Thyroid gland (tissue), 4 donors: ENCODE measurements at regions not wholly inside any gene's neighbourhood (a gene's known extent, or its start where the extent isn't known, plus 50 kb on each side); places are given as distances from the start of the nearest gene placed in this dataset.

Source experiments
- DNase-seq, 2 donors: peaks; one replicate each; pipeline ENCODE4 v3.0.0-alpha.2; 2019
- H3K27ac ChIP-seq, 3 donors: fragments of 200-600 bp; sonication (generic); 1 replicate in 2 of 3; 2 replicates in 1 of 3; pipeline ENCODE4 v1.5.1; 2016 to 2019; ENCODE audit warnings: mild to moderate bottlenecking in 1 of 3, moderate library complexity in 1 of 3
- H3K27me3 ChIP-seq: fragments of 200-600 bp; sonication (generic); one replicate; pipeline ENCODE4 v1.5.1; 2019
- H3K36me3 ChIP-seq, 2 donors: fragments of 200-600 bp; sonication (generic); one replicate each; pipeline ENCODE4 v1.5.1; 2016 to 2019
- H3K4me1 ChIP-seq, 2 donors: fragments of 200-600 bp; sonication (generic); one replicate each; pipeline ENCODE4 v1.5.1; 2017 to 2019
- H3K4me3 ChIP-seq, 3 donors: fragments of 200-600 bp; sonication (generic); replicated peaks in 1 of 3; 1 replicate in 2 of 3; 2 replicates in 1 of 3; pipeline ENCODE4 v1.5.1; 2016; ENCODE audit warnings: mild to moderate bottlenecking in 1 of 3
- H3K9me3 ChIP-seq: fragments of 200-600 bp; sonication (generic); one replicate; pipeline ENCODE4 v1.5.1; 2017
- CTCF ChIP-seq, 6 experiments: fragments of 200-600 bp in 3 of 6; fragments of 450-650 bp in 3 of 6; sonication (generic) in 3 of 6; IDR thresholded peaks; one replicate each; pipeline ENCODE4 v1.5.1; 2016 to 2019; ENCODE audit warnings: antibody characterized with exemption in 6 of 6, mild to moderate bottlenecking in 2 of 6, inconsistent platforms in 1 of 6, moderate library complexity in 1 of 6
- POLR2A ChIP-seq, 2 donors: fragments of 450-650 bp; IDR thresholded peaks; one replicate each; pipeline ENCODE4 v1.6.1; 2017; ENCODE audit warnings: antibody characterized with exemption in 2 of 2, mild to moderate bottlenecking in 2 of 2, moderate library complexity in 1 of 2
- WGBS, 2 donors: methylation state at CpG; one replicate each; pipeline ENCODE4 v1.1.5; 2017; 5-methylcytosine and 5-hydroxymethylcytosine counted together
- intact Hi-C: fragments of 100-400 bp; cut with DNase I; formaldehyde crosslinking; loops from one replicate; pipeline ENCODE4 v1.15.1; 2023

GRCh38 chr11:113547739-113548138 is 72.5 kb upstream of the DRD2 start:
- Histone ChIP-seq H3K4me1 (no peaks in the 10 kb centered on the region), H3K36me3 (no peaks in the 10 kb centered on the region), H3K4me3 (no peak overlapping the region), H3K27ac (no peak overlapping the region), H3K9me3 (no peaks in the 10 kb centered on the region), H3K27me3 (no peaks in the 10 kb centered on the region)
- TF ChIP-seq CTCF (IDR thresholded peaks at IDR 0.05): no peak
- no peak for TF ChIP-seq POLR2A (IDR thresholded peaks at IDR 0.05)
- intact Hi-C loops: no loop called here
- WGBS, 2 donors: 78 to 79% methylated on average over 4 of the region's 4 CpGs
- DNase-seq: no peak

DNA sequence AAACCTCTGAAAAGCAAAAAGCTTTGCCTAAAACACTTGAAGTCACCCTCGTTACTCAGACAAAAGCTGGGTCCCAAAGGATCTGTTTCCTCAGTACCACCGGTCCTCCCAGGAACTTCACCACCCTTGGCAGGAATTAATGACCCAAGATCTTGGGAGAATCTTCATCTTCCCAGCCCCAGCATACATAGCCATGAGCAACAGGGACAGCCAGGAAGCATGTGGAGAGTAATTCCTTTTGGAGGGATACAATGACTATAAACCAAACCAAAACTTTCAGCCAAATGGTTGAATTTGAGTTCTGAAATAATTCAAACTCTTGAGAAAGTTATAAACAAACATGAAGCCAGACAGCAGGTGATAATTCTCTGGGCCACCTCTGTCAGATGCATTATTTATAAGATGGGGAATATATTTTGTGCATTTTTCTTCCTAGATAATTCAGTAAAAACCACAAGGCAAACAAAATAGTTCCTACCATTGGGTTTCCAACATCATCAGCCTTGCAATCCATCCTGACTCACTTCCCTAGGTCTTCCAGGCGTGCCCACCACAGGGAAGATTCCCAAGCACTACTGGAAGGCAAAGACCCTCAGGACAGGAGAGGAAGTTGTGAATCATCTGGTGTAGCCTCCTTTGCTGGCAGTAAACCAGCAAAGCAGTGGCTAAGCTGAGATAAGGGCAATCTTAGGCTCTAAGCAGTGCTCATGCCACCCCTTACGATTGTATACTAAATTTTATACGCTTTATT is 71.7 kb upstream of the DRD2 start:
- no peak for DNase-seq
- Histone ChIP-seq H3K27me3 (no peaks in the 10 kb centered on the region), H3K4me1 (no peaks in the 10 kb centered on the region), H3K9me3 (no peaks in the 10 kb centered on the region), H3K36me3 (no peaks in the 10 kb centered on the region), H3K4me3 (no peak overlapping the region), H3K27ac (no peak overlapping the region)
- intact Hi-C loops: no loop called here
- TF ChIP-seq CTCF (IDR thresholded peaks at IDR 0.05) (no peak), POLR2A (IDR thresholded peaks at IDR 0.05) (no peak)
- WGBS, 2 donors: 57 to 82% methylated on average over 5 of the region's 5 CpGs

DNA sequence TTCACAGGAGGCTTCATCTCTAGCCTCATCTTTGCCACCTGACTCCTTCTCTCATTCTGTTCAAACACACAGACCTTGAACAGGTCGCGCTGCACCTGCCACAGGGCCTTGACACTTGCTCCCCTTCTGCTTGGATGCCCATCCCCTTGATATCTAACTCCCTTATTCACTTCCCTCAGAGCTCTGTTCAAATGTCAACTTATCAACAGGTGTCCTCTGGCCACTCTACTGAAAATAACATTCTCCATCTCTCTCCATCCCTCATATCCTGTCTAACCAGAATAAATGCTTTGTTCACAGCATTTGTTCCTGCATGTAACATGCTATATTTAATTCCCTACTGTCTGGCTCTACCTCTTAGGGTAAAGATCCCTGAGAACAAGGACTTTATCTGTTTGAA is 67.2 kb upstream of the DRD2 start:
- Histone ChIP-seq H3K4me1 (no peaks in the 10 kb centered on the region), H3K9me3 (no peaks in the 10 kb centered on the region), H3K27me3 (no peaks in the 10 kb centered on the region), H3K27ac (no peak overlapping the region), H3K36me3 (no peaks in the 10 kb centered on the region), H3K4me3 (no peak overlapping the region)
- TF ChIP-seq POLR2A (IDR thresholded peaks at IDR 0.05): no peak
- no peak for TF ChIP-seq CTCF (IDR thresholded peaks at IDR 0.05)
- intact Hi-C loops: no loop called here
- 97 to 98% methylated on average over 2 of the region's 2 CpGs for WGBS, 2 donors
- DNase-seq: no peak

DNA sequence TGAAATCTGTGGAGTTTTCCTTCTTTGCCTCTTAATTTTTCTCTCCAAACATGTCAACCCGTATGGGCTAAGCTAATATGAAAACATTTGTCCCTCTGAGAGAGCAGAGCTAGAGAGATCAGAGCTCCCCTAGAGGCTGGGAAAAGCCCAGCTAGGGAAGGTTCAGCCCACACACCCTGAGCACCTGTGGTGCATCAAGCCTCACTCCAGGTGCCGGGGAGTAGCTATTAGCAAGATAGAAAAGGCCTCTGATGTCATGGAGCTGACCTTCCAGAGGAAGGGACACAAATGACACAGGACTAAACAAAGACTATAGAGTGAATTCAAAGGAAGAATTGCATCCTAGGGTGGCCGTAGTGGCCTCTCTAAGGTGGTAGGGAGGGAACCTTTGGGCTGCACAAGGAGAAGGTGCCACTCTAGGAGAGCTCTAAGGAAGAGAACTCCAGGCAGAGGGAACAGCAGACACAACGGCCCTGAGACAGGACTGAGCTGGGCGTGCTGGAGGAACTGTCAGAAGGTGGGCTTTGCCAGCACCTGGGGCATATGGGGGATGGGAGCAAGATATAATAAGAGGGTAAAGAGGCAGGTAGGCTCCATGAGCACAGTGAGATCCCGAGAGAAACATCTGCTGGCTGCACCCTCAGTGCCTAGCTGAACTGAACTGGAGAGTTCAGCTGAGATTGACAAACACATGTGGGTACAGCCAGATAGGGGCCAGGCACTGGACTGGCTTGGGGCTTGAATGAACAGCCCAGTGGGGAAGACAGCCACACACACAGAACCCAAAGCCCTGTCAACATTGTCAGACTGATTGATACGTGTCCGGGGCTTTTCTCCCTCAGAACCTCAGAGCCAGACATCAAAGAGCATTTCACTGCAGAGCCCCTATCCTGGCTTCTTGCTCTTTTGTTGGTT is 65.5 kb upstream of the DRD2 start:
- 79 to 81% methylated on average over 8 of the region's 8 CpGs for WGBS, 2 donors
- Histone ChIP-seq H3K36me3 (no peaks in the 10 kb centered on the region), H3K4me1 (no peaks in the 10 kb centered on the region), H3K27ac (no peak overlapping the region), H3K4me3 (no peak overlapping the region), H3K9me3 (no peaks in the 10 kb centered on the region), H3K27me3 (no peaks in the 10 kb centered on the region)
- intact Hi-C loops: no loop called here
- TF ChIP-seq CTCF (IDR thresholded peaks at IDR 0.05): no peak
- no peak for TF ChIP-seq POLR2A (IDR thresholded peaks at IDR 0.05)
- DNase-seq: no peak
